ENCODE measurements at regions not wholly inside any gene's neighbourhood (a gene's known extent, or its start where the extent isn't known, plus 50 kb on each side); places are given as distances from the start of the nearest gene placed in this dataset.

GRCh38 chr16:66013486-66013885 is 353.0 kb upstream of the CDH5 start:
- peaks cover 24% of the 10 kb centered on the region for H3K27me3 Mint-ChIP-seq (ENCODE audit: insufficient read depth)
- H3K27ac Mint-ChIP-seq, result no peak overlapping the region
- H3K9me3 Mint-ChIP-seq, result no peaks in the 10 kb centered on the region
- no peak for TF ChIP-seq CTCF (IDR thresholded peaks at IDR 0.05)
- DNase-seq, result no peak
- H3K4me3 Mint-ChIP-seq, result no peak overlapping the region
- H3K4me1 Mint-ChIP-seq (ENCODE audit: low read depth), result no peaks in the 10 kb centered on the region
- no peaks in the 10 kb centered on the region for H3K36me3 Mint-ChIP-seq (ENCODE audit: low read depth)

- peaks cover 18% of the 10 kb centered on the region for H3K4me1 Mint-ChIP-seq (ENCODE audit: low read depth)
- no peaks in the 10 kb centered on the region for H3K9me3 Mint-ChIP-seq
- no peak for TF ChIP-seq CTCF (IDR thresholded peaks at IDR 0.05)
- no peaks in the 10 kb centered on the region for H3K36me3 Mint-ChIP-seq (ENCODE audit: low read depth)
- peak overlapping the region; percentile 65; the same call in 1 of the 2 replicates for H3K27ac Mint-ChIP-seq
- DNase-seq, result no peak
- H3K27me3 Mint-ChIP-seq (ENCODE audit: insufficient read depth), result peaks cover 8% of the 10 kb centered on the region
- H3K4me3 Mint-ChIP-seq, result 0 out of 2 replicates have a peak overlapping the region, but pooled peaks have one; percentile 15
Observed at GRCh38 chr16:66008136-66008535, 358.4 kb upstream of the CDH5 start.

- peak; percentile 58 for DNase-seq
- H3K4me3 Mint-ChIP-seq, result 0 out of 2 replicates have a peak overlapping the region, but pooled peaks have one; percentile 15
- no peaks in the 10 kb centered on the region for H3K9me3 Mint-ChIP-seq
- peak overlapping the region; percentile 65; the same call in 1 of the 2 replicates for H3K27ac Mint-ChIP-seq
- no peaks in the 10 kb centered on the region for H3K36me3 Mint-ChIP-seq (ENCODE audit: low read depth)
- peaks cover 11% of the 10 kb centered on the region for H3K27me3 Mint-ChIP-seq (ENCODE audit: insufficient read depth)
- TF ChIP-seq CTCF (IDR thresholded peaks at IDR 0.05), result no peak
- H3K4me1 Mint-ChIP-seq (ENCODE audit: low read depth), result peaks cover 18% of the 10 kb centered on the region
Observed at GRCh38 chr16:66007717-66008116, 358.8 kb upstream of the CDH5 start.

DNA sequence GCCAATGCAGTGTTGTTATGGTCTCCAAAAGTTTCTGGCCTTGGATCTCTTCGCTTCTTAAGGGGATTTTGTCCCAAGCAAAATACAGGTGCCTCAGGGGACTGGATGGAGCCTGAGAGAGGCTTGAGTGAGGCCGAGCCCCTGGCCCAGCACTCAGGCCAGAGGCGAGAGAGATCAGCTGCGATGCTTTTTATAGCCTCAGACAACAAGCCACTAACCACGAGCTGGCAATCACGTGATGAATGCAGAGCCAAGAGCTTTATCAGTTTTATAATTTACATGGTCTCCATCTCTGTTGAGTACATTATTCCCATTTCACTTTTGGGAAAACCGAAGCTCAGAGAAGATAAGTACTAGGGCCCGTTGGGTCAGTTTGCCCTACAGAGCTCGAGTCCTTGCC is 360.0 kb upstream of the CDH5 start:
- Mint-ChIP-seq H3K9me3 (no peaks in the 10 kb centered on the region), H3K4me3 (no peak overlapping the region), H3K36me3 (ENCODE audit: low read depth) (no peaks in the 10 kb centered on the region), H3K27ac (no peak overlapping the region), H3K4me1 (ENCODE audit: low read depth) (peaks cover 18% of the 10 kb centered on the region), H3K27me3 (ENCODE audit: insufficient read depth) (peaks cover 10% of the 10 kb centered on the region)
- no peak for DNase-seq
- no peak for TF ChIP-seq CTCF (IDR thresholded peaks at IDR 0.05)

DNA sequence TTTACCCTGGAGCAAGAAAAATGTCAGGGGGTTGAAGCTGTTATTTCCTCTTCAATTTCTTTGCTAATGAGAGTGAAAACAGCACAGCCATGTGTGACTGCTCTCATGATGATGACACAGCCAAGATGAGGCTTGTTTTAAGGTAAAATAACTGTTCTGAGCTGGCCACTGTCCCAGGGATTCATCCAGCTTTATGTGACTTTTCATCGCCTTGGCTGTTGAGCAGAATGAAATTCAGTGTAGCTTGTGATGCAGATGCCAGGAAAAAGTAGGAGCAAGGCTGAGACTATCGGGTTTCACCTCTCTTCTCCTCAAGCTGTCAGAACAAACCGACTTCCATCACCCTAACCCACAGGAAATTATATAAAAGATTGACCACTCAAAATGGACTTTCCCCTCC is 361.8 kb upstream of the CDH5 start:
- H3K27me3 Mint-ChIP-seq (ENCODE audit: insufficient read depth), result peaks cover 7% of the 10 kb centered on the region
- DNase-seq, result no peak
- no peak overlapping the region for H3K4me3 Mint-ChIP-seq
- no peak overlapping the region for H3K27ac Mint-ChIP-seq
- no peaks in the 10 kb centered on the region for H3K9me3 Mint-ChIP-seq
- H3K36me3 Mint-ChIP-seq (ENCODE audit: low read depth), result no peaks in the 10 kb centered on the region
- no peak for TF ChIP-seq CTCF (IDR thresholded peaks at IDR 0.05)
- peaks cover 18% of the 10 kb centered on the region for H3K4me1 Mint-ChIP-seq (ENCODE audit: low read depth)

DNA sequence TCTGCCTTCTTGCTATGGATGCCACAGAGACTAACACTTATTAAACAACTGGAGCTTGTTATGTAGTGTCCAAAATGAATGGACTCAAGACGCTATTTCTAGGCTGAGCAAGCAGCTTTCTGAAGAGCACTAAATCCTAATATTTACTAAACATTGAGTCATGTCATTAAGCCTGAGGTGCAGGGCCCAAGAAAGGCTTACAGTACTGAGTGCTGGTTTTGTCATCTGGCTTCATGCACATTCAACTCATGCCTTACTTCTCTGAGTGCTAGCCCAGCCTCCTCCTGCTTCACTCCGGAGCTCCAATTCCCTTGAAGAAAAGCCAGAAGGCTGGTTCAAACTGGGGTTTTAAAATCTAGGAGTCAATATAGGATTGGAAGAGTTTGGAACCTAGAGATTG is 363.3 kb upstream of the CDH5 start:
- H3K4me1 Mint-ChIP-seq (ENCODE audit: low read depth), result peaks cover 18% of the 10 kb centered on the region
- peaks cover 7% of the 10 kb centered on the region for H3K27me3 Mint-ChIP-seq (ENCODE audit: insufficient read depth)
- DNase-seq, result peak; percentile 9
- H3K4me3 Mint-ChIP-seq, result no peak overlapping the region
- no peaks in the 10 kb centered on the region for H3K36me3 Mint-ChIP-seq (ENCODE audit: low read depth)
- TF ChIP-seq CTCF (IDR thresholded peaks at IDR 0.05), result no peak
- no peak overlapping the region for H3K27ac Mint-ChIP-seq
- H3K9me3 Mint-ChIP-seq, result no peaks in the 10 kb centered on the region
